ENCODE measurements at regions not wholly inside any gene's neighbourhood (a gene's known extent, or its start where the extent isn't known, plus 50 kb on each side); places are given as distances from the start of the nearest gene placed in this dataset.
"Not testable (repeated sequence)": the region's sequence is repeated elsewhere in the genome, so short reads cannot be mapped to it uniquely, and the experiment has no call there.

DNA sequence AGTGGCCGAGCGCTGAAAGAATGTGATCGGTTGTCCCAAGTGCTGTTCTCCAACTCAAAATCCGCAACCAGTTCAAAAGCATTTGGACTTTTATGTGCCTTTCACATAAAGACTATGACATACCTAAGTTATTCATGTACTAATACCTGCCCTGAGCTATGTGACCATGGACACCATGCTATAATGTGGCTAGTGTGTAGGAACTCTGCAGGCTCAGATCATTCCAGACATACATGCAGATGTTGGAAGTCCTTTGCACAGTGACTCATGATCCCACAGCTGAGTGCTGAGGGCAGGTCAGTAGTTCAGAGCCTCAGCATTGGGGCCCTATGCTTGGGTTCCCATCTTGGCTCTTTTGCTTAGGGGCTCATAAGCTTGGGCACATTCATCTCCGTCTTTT, 95.4 kb downstream of the IGLL1 start:
- no TSS peak for BruUV-seq (replicated peaks)
- Mint-ChIP-seq H3K4me1 (ENCODE audit: insufficient read depth, unreplicated experiment) (no peaks in the 10 kb centered on the region), H3K4me3 (ENCODE audit: unreplicated experiment) (no peak overlapping the region), H3K36me3 (ENCODE audit: insufficient read depth, unreplicated experiment) (no peaks in the 10 kb centered on the region), H3K9me3 (ENCODE audit: unreplicated experiment) (no peaks in the 10 kb centered on the region), H3K27me3 (ENCODE audit: insufficient read depth, unreplicated experiment) (peaks cover 82% of the 10 kb centered on the region), H3K27ac (ENCODE audit: low read depth, unreplicated experiment) (no peak overlapping the region)
- POLR2A ChIA-PET, result no interaction called here
- CTCF ChIA-PET, result no interaction called here
- intact Hi-C loops (cut with micrococcal nuclease), result no loop called here
- DNase-seq (ENCODE audit: unreplicated experiment), result no peak
- TF ChIP-seq, protein P1, sequence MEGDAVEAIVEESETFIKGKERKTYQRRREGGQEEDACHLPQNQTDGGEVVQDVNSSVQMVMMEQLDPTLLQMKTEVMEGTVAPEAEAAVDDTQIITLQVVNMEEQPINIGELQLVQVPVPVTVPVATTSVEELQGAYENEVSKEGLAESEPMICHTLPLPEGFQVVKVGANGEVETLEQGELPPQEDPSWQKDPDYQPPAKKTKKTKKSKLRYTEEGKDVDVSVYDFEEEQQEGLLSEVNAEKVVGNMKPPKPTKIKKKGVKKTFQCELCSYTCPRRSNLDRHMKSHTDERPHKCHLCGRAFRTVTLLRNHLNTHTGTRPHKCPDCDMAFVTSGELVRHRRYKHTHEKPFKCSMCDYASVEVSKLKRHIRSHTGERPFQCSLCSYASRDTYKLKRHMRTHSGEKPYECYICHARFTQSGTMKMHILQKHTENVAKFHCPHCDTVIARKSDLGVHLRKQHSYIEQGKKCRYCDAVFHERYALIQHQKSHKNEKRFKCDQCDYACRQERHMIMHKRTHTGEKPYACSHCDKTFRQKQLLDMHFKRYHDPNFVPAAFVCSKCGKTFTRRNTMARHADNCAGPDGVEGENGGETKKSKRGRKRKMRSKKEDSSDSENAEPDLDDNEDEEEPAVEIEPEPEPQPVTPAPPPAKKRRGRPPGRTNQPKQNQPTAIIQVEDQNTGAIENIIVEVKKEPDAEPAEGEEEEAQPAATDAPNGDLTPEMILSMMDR (IDR thresholded peaks at IDR 0.05; ENCODE audit: unreplicated experiment), result no peak

DNA sequence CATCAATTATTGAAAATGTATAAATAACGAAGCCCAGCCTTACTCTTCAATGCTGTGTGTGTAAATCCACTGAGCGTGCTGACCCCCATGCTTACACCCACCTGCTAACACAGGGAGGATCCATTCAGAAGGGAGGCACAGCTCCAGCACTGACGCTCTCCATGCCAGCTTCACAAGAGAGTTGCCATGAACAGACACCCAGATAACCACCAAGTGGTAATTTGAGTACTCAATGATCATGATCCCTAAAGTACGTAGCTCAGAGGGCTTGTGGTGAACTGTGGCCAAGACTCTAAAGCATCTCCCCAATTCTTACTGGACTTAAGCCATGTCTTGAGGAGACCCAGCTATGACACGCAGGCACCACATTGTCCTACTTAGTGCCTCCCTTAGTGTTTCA, 98.7 kb downstream of the IGLL1 start:
- Mint-ChIP-seq H3K36me3 (ENCODE audit: insufficient read depth, unreplicated experiment) (no peaks in the 10 kb centered on the region), H3K9me3 (ENCODE audit: unreplicated experiment) (no peaks in the 10 kb centered on the region), H3K27me3 (ENCODE audit: insufficient read depth, unreplicated experiment) (peaks cover 80% of the 10 kb centered on the region), H3K4me1 (ENCODE audit: insufficient read depth, unreplicated experiment) (no peaks in the 10 kb centered on the region), H3K27ac (ENCODE audit: low read depth, unreplicated experiment) (no peak overlapping the region), H3K4me3 (ENCODE audit: unreplicated experiment) (no peak overlapping the region)
- TF ChIP-seq, protein P1 (IDR thresholded peaks at IDR 0.05; ENCODE audit: unreplicated experiment), result no peak
- no TSS peak for BruUV-seq (replicated peaks)
- no peak for DNase-seq (ENCODE audit: unreplicated experiment)
- ChIA-PET CTCF (interaction anchor here (0.8 kb wide), 1 partner anchor 1422 kb away, joined by 3 read pairs; no protein-coding TSS in a partner anchor), POLR2A (no interaction called here)
- intact Hi-C loops (cut with micrococcal nuclease), result no loop called here

DNA sequence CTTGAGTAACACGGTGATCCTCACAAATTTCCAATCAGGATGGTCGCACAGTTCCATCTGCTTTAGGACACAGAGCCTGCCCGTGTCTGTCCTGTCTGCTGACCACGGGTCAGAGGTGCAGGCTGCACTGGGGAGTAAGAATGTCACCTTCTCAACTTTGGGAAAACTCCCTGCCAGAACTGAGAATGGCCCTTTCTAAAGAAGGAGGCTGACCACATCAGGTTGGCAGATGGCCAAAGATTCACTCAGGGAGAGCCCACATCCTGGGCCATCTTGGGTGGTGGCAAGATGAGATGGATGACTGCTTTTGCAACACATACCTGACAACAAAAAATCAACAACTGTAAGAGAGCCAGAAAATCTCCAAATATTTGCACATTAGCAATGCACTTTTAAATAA, 101.9 kb downstream of the IGLL1 start:
- no TSS peak for BruUV-seq (replicated peaks)
- TF ChIP-seq, protein P1 (IDR thresholded peaks at IDR 0.05; ENCODE audit: unreplicated experiment), result no peak
- Mint-ChIP-seq H3K9me3 (ENCODE audit: unreplicated experiment) (no peaks in the 10 kb centered on the region), H3K27me3 (ENCODE audit: insufficient read depth, unreplicated experiment) (peaks cover 81% of the 10 kb centered on the region), H3K4me3 (ENCODE audit: unreplicated experiment) (no peak overlapping the region), H3K4me1 (ENCODE audit: insufficient read depth, unreplicated experiment) (no peaks in the 10 kb centered on the region), H3K36me3 (ENCODE audit: insufficient read depth, unreplicated experiment) (no peaks in the 10 kb centered on the region), H3K27ac (ENCODE audit: low read depth, unreplicated experiment) (no peak overlapping the region)
- ChIA-PET CTCF (no interaction called here), POLR2A (no interaction called here)
- peak; percentile 30 for DNase-seq (ENCODE audit: unreplicated experiment)
- intact Hi-C loops (cut with micrococcal nuclease), result no loop called here

DNA sequence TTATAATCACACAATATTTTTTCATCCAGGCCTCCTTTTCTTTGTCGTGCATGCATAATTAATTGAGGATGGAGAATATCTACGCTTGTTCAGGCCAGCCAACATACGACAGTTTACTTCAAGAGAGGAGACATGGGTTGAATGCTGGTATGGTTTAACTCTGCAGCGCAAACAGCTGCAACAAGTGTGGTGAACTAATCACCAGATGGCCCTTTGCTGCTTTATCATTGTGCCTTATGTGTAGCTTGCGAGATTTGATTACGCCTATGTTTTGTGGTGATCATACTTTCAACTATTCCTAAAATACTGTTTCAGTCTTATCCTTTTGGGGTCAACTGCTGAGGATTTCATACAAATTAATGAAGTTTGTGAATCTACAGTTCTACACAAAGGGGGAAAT, 105.6 kb downstream of the IGLL1 start:
- H3K36me3 Mint-ChIP-seq (ENCODE audit: insufficient read depth, unreplicated experiment); DNase-seq (ENCODE audit: unreplicated experiment); CTCF ChIA-PET; POLR2A ChIA-PET; intact Hi-C loops (cut with micrococcal nuclease); H3K27ac Mint-ChIP-seq (ENCODE audit: low read depth, unreplicated experiment); H3K4me1 Mint-ChIP-seq (ENCODE audit: insufficient read depth, unreplicated experiment); H3K4me3 Mint-ChIP-seq (ENCODE audit: unreplicated experiment); H3K9me3 Mint-ChIP-seq (ENCODE audit: unreplicated experiment); BruUV-seq (replicated peaks): not testable (repeated sequence)
- peaks cover 45% of the 10 kb centered on the region for H3K27me3 Mint-ChIP-seq (ENCODE audit: insufficient read depth, unreplicated experiment)

DNA sequence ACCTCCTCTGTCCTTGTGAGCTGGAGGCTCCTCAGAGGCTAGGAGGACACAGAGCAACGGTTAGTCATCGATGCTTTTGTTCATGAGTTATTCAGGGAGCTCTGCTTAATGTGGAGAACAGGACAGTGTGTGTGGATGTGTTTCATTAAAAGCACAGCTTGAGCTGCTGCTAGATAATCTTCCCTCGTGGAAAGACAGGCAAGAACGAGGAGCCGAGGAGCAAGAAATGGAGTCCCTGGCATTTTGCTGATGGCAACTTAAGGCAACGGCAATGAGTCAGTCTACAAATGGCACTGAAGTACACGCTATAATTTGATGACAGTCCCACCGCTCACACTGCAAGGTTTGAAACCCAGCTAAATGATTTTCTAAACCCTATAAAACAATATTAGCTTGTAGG, 106.2 kb downstream of the IGLL1 start:
- DNase-seq (ENCODE audit: unreplicated experiment), result no peak
- POLR2A ChIA-PET, result no interaction called here
- CTCF ChIA-PET, result interaction anchor here (0.6 kb wide), 1 partner anchor 56 kb away, joined by 3 read pairs; no protein-coding TSS in a partner anchor
- Mint-ChIP-seq H3K9me3 (ENCODE audit: unreplicated experiment) (no peaks in the 10 kb centered on the region), H3K27me3 (ENCODE audit: insufficient read depth, unreplicated experiment) (peaks cover 39% of the 10 kb centered on the region), H3K36me3 (ENCODE audit: insufficient read depth, unreplicated experiment) (no peaks in the 10 kb centered on the region), H3K27ac (ENCODE audit: low read depth, unreplicated experiment) (no peak overlapping the region), H3K4me3 (ENCODE audit: unreplicated experiment) (no peak overlapping the region), H3K4me1 (ENCODE audit: insufficient read depth, unreplicated experiment) (no peaks in the 10 kb centered on the region)
- no TSS peak for BruUV-seq (replicated peaks)
- intact Hi-C loops (cut with micrococcal nuclease), result no loop called here
- TF ChIP-seq, protein P1 (IDR thresholded peaks at IDR 0.05; ENCODE audit: unreplicated experiment), result no peak

DNA sequence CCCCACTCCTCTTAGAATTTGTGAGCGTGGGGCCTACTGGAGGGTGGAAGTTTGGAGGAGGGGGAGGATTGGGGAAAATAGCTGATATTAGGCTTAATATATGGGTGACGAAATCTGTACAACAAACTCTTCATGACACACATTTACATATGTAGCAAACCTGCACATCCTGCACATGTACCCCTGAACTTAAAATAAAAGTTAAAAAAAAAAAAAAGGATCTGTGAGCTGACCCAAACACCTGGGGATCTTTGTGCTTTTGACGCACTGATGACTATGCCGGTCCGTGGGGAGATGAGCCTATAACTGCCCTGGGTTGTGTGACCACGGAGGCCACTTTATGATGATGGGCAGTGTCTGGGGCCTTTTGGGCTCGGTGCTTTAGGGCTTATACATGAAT, 107.7 kb downstream of the IGLL1 start:
- CTCF ChIA-PET; DNase-seq (ENCODE audit: unreplicated experiment); BruUV-seq (replicated peaks); intact Hi-C loops (cut with micrococcal nuclease); POLR2A ChIA-PET; H3K9me3 Mint-ChIP-seq (ENCODE audit: unreplicated experiment); H3K36me3 Mint-ChIP-seq (ENCODE audit: insufficient read depth, unreplicated experiment); H3K27ac Mint-ChIP-seq (ENCODE audit: low read depth, unreplicated experiment); H3K4me3 Mint-ChIP-seq (ENCODE audit: unreplicated experiment); H3K4me1 Mint-ChIP-seq (ENCODE audit: insufficient read depth, unreplicated experiment): not testable (repeated sequence)
- H3K27me3 Mint-ChIP-seq (ENCODE audit: insufficient read depth, unreplicated experiment), result peaks cover 27% of the 10 kb centered on the region

Measured in MCF 10A (cell line).